Lung (tissue), 11 donors: ENCODE measurements at regions not wholly inside any gene's neighbourhood (a gene's known extent, or its start where the extent isn't known, plus 50 kb on each side); places are given as distances from the start of the nearest gene placed in this dataset.

Experiments
- ATAC-seq: fragments of 200-7000 bp; cut with Tn5 transposase; one replicate; pipeline ENCODE4 v1.9.1; 2020; ENCODE audit warnings: moderate number of reproducible peaks; ENCODE audit not compliant: insufficient read depth, low FRiP score
- DNase-seq, 3 donors: peaks; one replicate each; pipeline ENCODE4 v3.0.0-alpha.2; 2013 to 2017
- H3K27ac ChIP-seq, 2 donors: one replicate each; pipeline ENCODE4 v1.5.1; 2013; ENCODE audit warnings: mild to moderate bottlenecking in 2 of 2, moderate library complexity in 2 of 2, control low read depth in 1 of 2, inconsistent platforms in 1 of 2, low read depth in 1 of 2, low read length in 1 of 2
- H3K27me3 ChIP-seq, 3 donors: one replicate each; pipeline ENCODE4 v1.5.1; 2013; ENCODE audit warnings: low read length in 2 of 3; ENCODE audit not compliant: control insufficient read depth in 3 of 3, insufficient read depth in 3 of 3
- H3K36me3 ChIP-seq, 4 donors: one replicate each; pipeline ENCODE4 v1.5.1; 2013; ENCODE audit warnings: low read length in 4 of 4, mild to moderate bottlenecking in 1 of 4, moderate library complexity in 1 of 4; ENCODE audit not compliant: control insufficient read depth in 4 of 4, insufficient read depth in 4 of 4
- H3K4me1 ChIP-seq, 5 donors: one replicate each; pipeline ENCODE4 v1.5.1; 2013; ENCODE audit warnings: low read length in 5 of 5, mild to moderate bottlenecking in 2 of 5, moderate library complexity in 1 of 5; ENCODE audit not compliant: control insufficient read depth in 5 of 5, insufficient read depth in 5 of 5
- H3K4me3 ChIP-seq: one replicate; pipeline ENCODE4 v1.5.1; 2013; ENCODE audit warnings: mild to moderate bottlenecking, control low read depth, moderate library complexity
- H3K9ac ChIP-seq, 2 donors: one replicate each; pipeline ENCODE4 v1.5.1; 2013; ENCODE audit warnings: low read length in 2 of 2, control low read depth in 1 of 2; ENCODE audit not compliant: insufficient read depth in 1 of 2
- H3K9me3 ChIP-seq, 4 donors: one replicate each; pipeline ENCODE4 v1.5.1; 2013; ENCODE audit warnings: low read length in 3 of 4, mild to moderate bottlenecking in 1 of 4, moderate library complexity in 1 of 4; ENCODE audit not compliant: control insufficient read depth in 4 of 4, insufficient read depth in 3 of 4
- CTCF ChIP-seq: IDR thresholded peaks from 2 replicates; pipeline ENCODE4 v1.5.1; 2012; ENCODE audit warnings: mild to moderate bottlenecking; ENCODE audit errors: control extremely low read depth, extremely low read depth
- WGBS, 2 donors: extraction: QIAGEN DNeasy Blood & Tissue Kit; methylation state at CpG; one replicate each; pipeline ENCODE4 v1.1.7; 2013; 5-methylcytosine and 5-hydroxymethylcytosine counted together
- donor health status: control.
- donor health status: control.
- donor health status: Bipolar disorder and iron deficiency.
- donor health status: healthy.
- donor health status: DM: yes; HTN: yes; CAD: no.

GRCh38 chr11:13880634-13881033, 81.9 kb upstream of the SPON1 start:
- no peaks in the 10 kb centered on the region for H3K9me3 ChIP-seq
- H3K27ac ChIP-seq, result no peak overlapping the region
- ATAC-seq (no peak), DNase-seq (peak in 1 of 3 donors; percentile 13)
- no peak for TF ChIP-seq CTCF
- WGBS, 2 donors, result 81 to 89% methylated on average over 2 of the region's 2 CpGs
- peaks cover 0 to 11% (median 0%) of the 10 kb centered on the region in 5 donors for H3K4me1 ChIP-seq
- H3K9ac ChIP-seq, result no peak overlapping the region
- H3K4me3 ChIP-seq, result no peak overlapping the region
- H3K36me3 ChIP-seq, result no peaks in the 10 kb centered on the region
- H3K27me3 ChIP-seq, result no peaks in the 10 kb centered on the region

- Histone ChIP-seq H3K27me3 (no peaks in the 10 kb centered on the region), H3K4me3 (no peak overlapping the region), H3K27ac (no peak overlapping the region), H3K9ac (no peak overlapping the region), H3K4me1 (peaks cover 0 to 11% (median 0%) of the 10 kb centered on the region in 5 donors), H3K9me3 (no peaks in the 10 kb centered on the region), H3K36me3 (no peaks in the 10 kb centered on the region)
- no peak for TF ChIP-seq CTCF
- 83 to 92% methylated on average over 10 of the region's 10 CpGs for WGBS, 2 donors
- ATAC-seq (no peak), DNase-seq (peak; percentile 33 to 63 (median 46))
These were observed 81.2 kb upstream of the SPON1 start for GRCh38 chr11:13881226-13881905.

- H3K4me3 ChIP-seq, result no peak overlapping the region
- ATAC-seq (no peak), DNase-seq (peak in 2 of 3 donors; percentile 50 to 66)
- H3K9ac ChIP-seq, result no peak overlapping the region
- H3K9me3 ChIP-seq, result no peaks in the 10 kb centered on the region
- no peak for TF ChIP-seq CTCF
- no peaks in the 10 kb centered on the region for H3K36me3 ChIP-seq
- WGBS, 2 donors, result 63 to 84% methylated on average over 4 of the region's 4 CpGs
- H3K27ac ChIP-seq, result no peak overlapping the region
- no peaks in the 10 kb centered on the region for H3K27me3 ChIP-seq
- peaks cover 0 to 11% (median 0%) of the 10 kb centered on the region in 5 donors for H3K4me1 ChIP-seq
These were observed 79.5 kb upstream of the SPON1 start for GRCh38 chr11:13883042-13883441.

GRCh38 chr11:13883589-13883988, 78.9 kb upstream of the SPON1 start:
- TF ChIP-seq CTCF, result no peak
- Histone ChIP-seq H3K36me3 (no peaks in the 10 kb centered on the region), H3K9ac (no peak overlapping the region), H3K27ac (no peak overlapping the region), H3K27me3 (no peaks in the 10 kb centered on the region), H3K4me1 (peaks cover 0 to 11% (median 0%) of the 10 kb centered on the region in 5 donors), H3K9me3 (no peaks in the 10 kb centered on the region), H3K4me3 (no peak overlapping the region)
- DNase-seq, result no peak
- no peak for ATAC-seq
- WGBS, 2 donors, result 84 to 97% methylated on average over 6 of the region's 6 CpGs
